BLaER1 (cell line): ENCODE measurements at regions not wholly inside any gene's neighbourhood (a gene's known extent, or its start where the extent isn't known, plus 50 kb on each side); places are given as distances from the start of the nearest gene placed in this dataset.

Source experiments
- H3K27ac ChIP-seq: shearing (Covaris generic); formaldehyde crosslinking; 2 replicates; pipeline ENCODE4 v1.8.1; 2022
- H3K27me3 ChIP-seq: shearing (Covaris generic); formaldehyde crosslinking; 2 replicates; pipeline ENCODE4 v1.8.1; 2022
- H3K36me3 ChIP-seq: shearing (Covaris generic); formaldehyde crosslinking; 2 replicates; pipeline ENCODE4 v1.8.1; 2022
- H3K4me1 ChIP-seq: shearing (Covaris generic); formaldehyde crosslinking; 2 replicates; pipeline ENCODE4 v1.8.1; 2022
- H3K4me2 ChIP-seq: shearing (Covaris generic); formaldehyde crosslinking; 2 replicates; pipeline ENCODE4 v1.8.1; 2022
- H3K4me3 ChIP-seq: shearing (Covaris generic); formaldehyde crosslinking; 2 replicates; pipeline ENCODE4 v1.8.1; 2022
- H3K9ac ChIP-seq: shearing (Covaris generic); formaldehyde crosslinking; 2 replicates; pipeline ENCODE4 v1.8.1; 2022
- H3K9me3 ChIP-seq: shearing (Covaris generic); formaldehyde crosslinking; 2 replicates; pipeline ENCODE4 v1.8.1; 2022
- H4K20me1 ChIP-seq: shearing (Covaris generic); formaldehyde crosslinking; 2 replicates; pipeline ENCODE4 v1.8.1; 2022
- Cebpa-rat ChIP-seq: shearing (Covaris generic); IDR thresholded peaks from 2 replicates; pipeline ENCODE4 v1.8.1; 2022

DNA sequence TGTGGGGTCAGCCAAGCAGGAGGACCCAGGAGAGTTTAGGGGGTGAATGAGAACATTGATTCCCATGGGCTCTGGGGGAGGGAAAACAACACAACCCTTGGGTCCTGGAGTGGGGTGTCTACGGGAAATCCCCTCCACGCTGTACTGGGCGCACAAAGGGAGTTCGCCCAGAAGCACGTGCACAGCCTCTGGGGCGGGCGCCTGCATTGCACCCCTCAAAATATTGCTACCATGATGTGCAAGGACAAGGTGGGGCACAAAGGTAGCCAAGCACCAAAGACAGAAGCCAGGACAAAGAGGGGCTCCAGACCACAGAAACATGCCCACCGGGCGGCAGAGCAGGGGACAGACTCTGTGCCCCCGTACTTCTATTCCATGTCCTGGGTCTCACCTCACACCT is 74.9 kb upstream of the EIF5 start:
- TF ChIP-seq Cebpa-rat = no peak
- H4K20me1 ChIP-seq = no peaks in the 10 kb centered on the region

DNA sequence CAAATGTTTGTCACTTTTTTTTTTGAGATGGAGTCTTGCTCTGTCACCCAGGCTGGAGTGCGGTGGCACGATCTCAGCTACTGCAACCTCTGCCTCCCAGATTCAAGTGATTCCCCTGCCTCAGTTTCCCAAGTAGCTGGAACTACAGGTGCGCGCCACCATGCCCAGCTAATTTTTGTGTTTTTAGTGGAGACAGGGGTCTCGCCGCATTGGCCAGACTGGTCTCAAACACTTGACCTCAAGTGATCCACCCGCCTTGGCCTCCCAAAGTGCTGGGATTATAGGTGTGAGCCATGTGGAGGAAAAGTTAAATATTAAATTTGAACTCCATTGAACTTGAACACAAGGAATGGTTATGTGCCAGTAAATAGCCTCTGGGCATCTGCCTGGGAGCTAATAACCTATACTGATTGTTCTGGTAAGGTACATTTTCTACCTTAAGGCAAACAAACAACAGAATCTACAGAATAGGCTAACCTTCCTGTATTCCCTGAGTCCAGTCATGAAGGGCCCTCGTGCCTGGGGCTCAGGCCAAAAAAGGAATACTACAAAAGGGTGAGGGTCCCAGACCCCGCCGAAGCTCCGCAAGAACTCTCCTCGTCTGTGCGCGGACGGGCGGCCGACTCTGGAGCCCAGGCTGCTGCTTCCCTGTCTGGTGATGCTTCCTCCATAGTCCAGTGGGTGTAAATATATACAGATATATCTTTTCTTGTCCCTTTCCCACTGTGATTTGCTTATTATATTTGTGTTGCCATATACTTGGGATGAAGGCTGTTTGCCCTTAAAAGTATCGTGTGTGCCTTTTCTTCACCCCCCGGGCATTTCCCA is 74.0 kb upstream of the EIF5 start:
- no peaks in the 10 kb centered on the region for H3K9me3 ChIP-seq
- peaks cover 23% of the 10 kb centered on the region for H3K4me1 ChIP-seq
- no peaks in the 10 kb centered on the region for H3K36me3 ChIP-seq
- H3K4me3 ChIP-seq = peak overlapping the region; percentile 50; the same call in 1 of the 2 replicates
- H3K9ac ChIP-seq = no peak overlapping the region
- TF ChIP-seq Cebpa-rat = no peak
- peak overlapping the region; percentile 32; the same call in 1 of the 2 replicates for H3K27ac ChIP-seq
- H4K20me1 ChIP-seq = no peaks in the 10 kb centered on the region
- peak overlapping the region; percentile 79 for H3K4me2 ChIP-seq
- no peaks in the 10 kb centered on the region for H3K27me3 ChIP-seq

More for the DNA sequence above, 74.9 kb upstream of the EIF5 start:
- Histone ChIP-seq H3K4me2 (peak overlapping the region; percentile 30; the same call in 1 of the 2 replicates), H3K36me3 (no peaks in the 10 kb centered on the region), H3K4me3 (no peak overlapping the region), H3K9ac (no peak overlapping the region), H3K9me3 (no peaks in the 10 kb centered on the region), H3K4me1 (peaks cover 23% of the 10 kb centered on the region), H3K27ac (no peak overlapping the region), H3K27me3 (no peaks in the 10 kb centered on the region)

DNA sequence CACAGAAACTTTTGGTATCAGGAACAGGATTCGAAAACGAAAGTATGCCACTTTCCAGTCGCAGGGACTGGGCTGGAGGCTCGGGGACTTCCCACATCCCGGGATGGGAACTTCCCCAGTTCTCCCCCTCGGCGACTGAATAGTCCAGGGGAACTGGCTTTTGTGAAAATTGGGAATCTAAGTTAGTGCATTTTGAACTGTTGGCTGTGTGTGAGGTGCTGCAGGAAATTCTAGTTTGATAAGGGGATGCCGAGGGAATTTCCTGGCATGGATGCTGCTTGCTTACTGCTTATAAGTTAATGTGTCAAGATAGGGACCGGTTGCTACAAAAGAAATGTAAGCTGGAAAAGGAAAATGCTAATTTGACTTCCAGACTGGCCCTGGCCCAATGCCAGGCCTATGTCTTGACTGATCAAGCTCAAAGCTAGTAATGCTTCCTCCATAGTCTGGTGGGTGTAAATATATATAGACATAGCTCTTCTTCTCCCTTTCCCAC is 73.4 kb upstream of the EIF5 start:
- H3K36me3 ChIP-seq = no peaks in the 10 kb centered on the region
- H3K4me2 ChIP-seq = peak overlapping the region; percentile 79
- H4K20me1 ChIP-seq = no peaks in the 10 kb centered on the region
- H3K4me1 ChIP-seq = peaks cover 23% of the 10 kb centered on the region
- no peaks in the 10 kb centered on the region for H3K9me3 ChIP-seq
- peak overlapping the region; percentile 32 for H3K27ac ChIP-seq
- no peak for TF ChIP-seq Cebpa-rat
- peak overlapping the region; percentile 50; the same call in 1 of the 2 replicates for H3K4me3 ChIP-seq
- no peaks in the 10 kb centered on the region for H3K27me3 ChIP-seq
- peak overlapping the region; percentile 35; the same call in 1 of the 2 replicates for H3K9ac ChIP-seq

DNA sequence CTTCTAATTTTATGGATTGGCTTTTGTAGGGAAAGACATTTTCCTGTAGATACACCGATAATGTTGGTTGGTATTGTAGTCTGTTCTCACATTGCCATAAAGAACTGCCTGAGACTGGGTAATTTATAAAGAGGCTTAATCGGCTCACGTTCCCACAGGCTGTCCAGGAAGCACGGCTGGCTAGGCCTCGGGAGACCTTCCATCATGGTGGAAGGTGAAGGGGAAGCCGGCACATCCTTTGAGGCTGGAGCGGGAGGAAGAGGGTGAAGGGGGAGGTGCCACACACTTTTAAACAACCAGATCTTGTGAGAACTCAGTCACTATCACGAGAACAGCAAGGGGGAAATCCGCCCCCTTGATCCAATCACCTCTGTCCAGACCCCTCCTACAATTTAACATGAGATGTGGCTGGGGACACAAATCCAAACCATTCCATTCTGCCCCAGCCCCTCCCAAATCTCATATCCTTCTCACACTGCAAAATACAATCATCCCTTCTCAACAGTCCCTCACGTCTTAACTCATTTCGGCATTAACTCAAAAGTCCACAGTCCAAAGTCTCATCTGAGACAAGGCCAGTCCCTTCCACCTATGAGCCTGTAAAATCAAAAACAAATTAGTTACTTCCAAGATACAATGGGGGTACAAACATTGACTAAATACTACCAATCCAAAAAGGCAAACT is 66.7 kb upstream of the EIF5 start:
- no peaks in the 10 kb centered on the region for H4K20me1 ChIP-seq
- H3K27ac ChIP-seq = no peak overlapping the region; the same call in 1 of the 2 replicates
- peak overlapping the region; percentile 75 for H3K4me2 ChIP-seq
- no peaks in the 10 kb centered on the region for H3K36me3 ChIP-seq
- no peak for TF ChIP-seq Cebpa-rat
- H3K4me1 ChIP-seq = peaks cover 17% of the 10 kb centered on the region
- H3K9ac ChIP-seq = no peak overlapping the region
- H3K4me3 ChIP-seq = peak overlapping the region; percentile 22; the same call in 1 of the 2 replicates
- peaks cover 10% of the 10 kb centered on the region; the same call in 1 of the 2 replicates for H3K9me3 ChIP-seq
- no peaks in the 10 kb centered on the region for H3K27me3 ChIP-seq

DNA sequence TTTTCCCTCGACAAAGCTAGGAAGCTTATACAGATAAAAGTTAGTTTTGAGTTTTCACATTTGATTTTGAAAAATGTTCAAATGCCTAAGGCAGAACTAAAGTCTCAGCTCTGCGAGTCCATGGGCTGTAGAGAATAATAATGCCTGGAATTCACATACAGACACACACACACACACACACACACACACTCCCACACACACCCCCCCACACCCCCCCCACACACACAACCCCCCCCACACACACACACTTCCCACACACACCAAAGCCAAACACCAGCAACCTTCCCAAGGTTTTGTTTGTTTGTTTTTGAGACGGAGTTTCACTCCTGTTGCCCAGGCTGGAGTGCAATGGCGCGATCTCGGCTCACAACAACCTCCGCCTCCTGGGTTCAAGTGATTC is 62.8 kb upstream of the EIF5 start:
- no peaks in the 10 kb centered on the region for H3K27me3 ChIP-seq

DNA sequence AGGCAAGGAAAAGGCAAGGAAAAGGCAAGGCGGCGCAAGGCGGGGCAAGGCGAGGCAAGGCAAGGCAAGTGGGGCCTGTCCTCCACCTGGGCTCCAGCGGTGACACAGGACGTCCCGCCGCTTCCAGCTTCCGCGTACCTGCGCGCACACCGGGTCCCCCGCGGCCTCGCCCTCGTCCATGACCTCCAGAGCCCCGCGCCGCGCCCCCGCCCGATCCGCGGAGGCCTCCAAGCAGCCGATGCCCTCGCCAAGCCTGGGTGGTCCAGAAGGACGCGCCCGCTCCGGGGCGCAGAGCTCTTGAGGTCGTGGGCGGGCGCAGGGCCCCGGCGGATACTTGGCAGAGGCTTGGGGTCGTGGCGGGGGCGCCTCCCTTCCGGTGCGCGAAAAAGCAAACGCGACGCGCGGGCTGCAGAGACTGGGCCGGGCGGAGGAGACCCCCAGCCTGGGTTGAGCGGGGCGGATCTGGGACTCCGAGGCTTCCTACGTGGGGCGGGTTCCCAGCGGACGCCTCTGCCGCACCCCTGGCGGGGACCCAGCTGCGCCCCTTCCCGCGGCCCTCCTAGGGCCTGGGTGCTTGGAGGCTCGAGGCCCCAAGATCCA is 60.8 kb upstream of the EIF5 start:
- Histone ChIP-seq H3K9ac (no peak overlapping the region), H3K4me3 (no peak overlapping the region; the same call in 1 of the 2 replicates)

More for the DNA sequence above, 62.8 kb upstream of the EIF5 start:
- TF ChIP-seq Cebpa-rat = no peak
- Histone ChIP-seq H3K4me1 (peaks cover 17% of the 10 kb centered on the region), H3K4me3 (no peak overlapping the region), H4K20me1 (no peaks in the 10 kb centered on the region), H3K4me2 (no peak overlapping the region), H3K9ac (no peak overlapping the region), H3K36me3 (no peaks in the 10 kb centered on the region), H3K9me3 (peaks cover 36% of the 10 kb centered on the region), H3K27ac (no peak overlapping the region)

DNA sequence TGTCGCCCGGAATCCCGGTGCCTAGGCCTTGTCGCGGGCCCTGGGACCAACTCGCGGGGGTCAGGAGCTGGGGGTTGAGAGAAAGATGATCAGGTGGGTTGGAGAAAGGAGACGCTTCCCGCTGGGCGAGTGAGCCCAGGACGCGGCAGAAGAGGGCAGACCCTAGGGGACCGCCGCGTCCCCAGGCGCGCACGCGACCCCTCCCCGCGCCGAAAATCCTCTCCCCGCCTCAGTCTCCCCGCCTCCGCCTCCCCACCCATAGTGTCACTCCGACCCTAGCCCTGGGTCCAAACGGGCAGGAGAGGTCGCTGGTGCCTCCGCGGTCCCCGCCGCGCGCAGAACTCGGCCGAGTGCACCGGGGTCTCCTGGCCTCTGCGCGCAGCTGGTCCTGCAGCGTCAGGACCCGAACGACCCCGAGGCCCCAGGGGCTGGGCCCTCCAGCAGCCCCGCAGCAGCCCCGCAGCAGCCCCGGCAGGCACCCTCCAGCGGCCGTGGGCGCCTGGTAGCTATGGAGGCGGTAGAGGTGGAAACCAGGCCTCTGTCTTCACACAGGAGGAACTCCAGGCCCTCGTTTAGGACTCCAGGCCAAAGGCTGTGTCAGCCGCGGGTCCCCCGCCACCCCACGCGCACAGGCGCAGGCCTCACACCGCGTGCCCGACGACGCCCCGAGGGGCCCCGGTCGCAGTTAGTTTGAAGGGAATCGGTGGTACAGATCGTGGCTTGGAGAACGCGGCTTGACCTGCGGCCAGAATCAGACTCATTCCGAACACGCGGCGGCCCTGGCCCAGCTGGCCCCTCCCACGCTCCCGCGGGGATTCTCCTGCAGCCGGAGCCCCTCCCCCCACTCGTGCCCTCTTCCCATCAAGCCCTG is 60.1 kb upstream of the EIF5 start:
- TF ChIP-seq Cebpa-rat = no peak
- no peaks in the 10 kb centered on the region for H3K4me1 ChIP-seq
- H3K4me3 ChIP-seq = no peak overlapping the region; the same call in 1 of the 2 replicates
- H3K27ac ChIP-seq = no peak overlapping the region
- H3K9ac ChIP-seq = no peak overlapping the region
- no peak overlapping the region for H3K4me2 ChIP-seq
- H4K20me1 ChIP-seq = no peaks in the 10 kb centered on the region
- H3K36me3 ChIP-seq = no peaks in the 10 kb centered on the region
- H3K9me3 ChIP-seq = peaks cover 40% of the 10 kb centered on the region
- no peaks in the 10 kb centered on the region for H3K27me3 ChIP-seq

More for the DNA sequence above, 60.8 kb upstream of the EIF5 start:
- Histone ChIP-seq H3K36me3 (no peaks in the 10 kb centered on the region), H3K4me1 (no peaks in the 10 kb centered on the region), H3K27ac (no peak overlapping the region), H3K4me2 (no peak overlapping the region), H3K27me3 (no peaks in the 10 kb centered on the region), H4K20me1 (no peaks in the 10 kb centered on the region), H3K9me3 (peaks cover 41% of the 10 kb centered on the region)
- no peak for TF ChIP-seq Cebpa-rat

DNA sequence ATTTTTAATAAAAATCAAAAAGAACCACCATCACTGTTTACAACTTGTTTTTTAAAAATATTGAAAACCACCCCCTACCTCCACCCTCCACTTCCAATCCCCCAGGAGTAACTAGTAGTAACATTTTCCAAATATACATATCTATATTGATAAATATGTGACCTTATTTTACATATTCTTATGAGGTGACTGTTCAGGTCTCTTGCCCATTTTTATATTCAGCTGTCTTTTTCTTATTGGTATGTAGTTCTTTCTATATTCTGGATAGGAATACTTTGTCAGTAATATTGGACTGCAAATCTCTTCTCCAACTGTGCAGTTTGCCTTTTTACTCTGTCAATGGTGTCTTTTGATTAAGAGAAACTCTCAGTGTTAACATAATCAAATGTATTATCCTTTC is 59.0 kb upstream of the EIF5 start:
- no peaks in the 10 kb centered on the region for H3K27me3 ChIP-seq
- no peak overlapping the region for H3K27ac ChIP-seq
- TF ChIP-seq Cebpa-rat = no peak
- H3K9ac ChIP-seq = no peak overlapping the region
- H3K4me2 ChIP-seq = no peak overlapping the region
- H3K4me1 ChIP-seq = no peaks in the 10 kb centered on the region
- H4K20me1 ChIP-seq = no peaks in the 10 kb centered on the region
- no peaks in the 10 kb centered on the region for H3K36me3 ChIP-seq
- no peak overlapping the region for H3K4me3 ChIP-seq
- H3K9me3 ChIP-seq = peaks cover 50% of the 10 kb centered on the region

DNA sequence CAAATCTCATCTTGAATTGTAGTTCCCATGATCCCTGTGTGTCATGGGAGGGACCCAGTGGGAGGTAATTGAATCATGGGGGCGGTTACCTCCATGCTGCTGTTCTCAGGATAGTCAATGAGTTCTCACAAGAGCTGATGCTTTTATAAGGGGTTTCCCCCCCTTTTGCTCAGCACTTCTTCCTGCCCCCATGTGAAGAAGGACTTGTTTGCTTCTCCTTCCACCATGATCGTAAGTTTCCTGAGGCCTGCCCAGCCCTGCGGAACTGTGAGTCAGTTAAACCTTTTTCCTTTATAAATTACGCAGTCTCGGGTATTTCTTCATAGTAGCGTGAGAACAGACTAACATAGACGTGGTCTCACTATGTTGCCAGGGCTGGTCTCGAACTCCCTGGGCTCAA is 56.1 kb upstream of the EIF5 start:
- no peak for TF ChIP-seq Cebpa-rat

More for the DNA sequence above, 56.1 kb upstream of the EIF5 start:
- Histone ChIP-seq H3K27ac (no peak overlapping the region), H3K9me3 (peaks cover 53% of the 10 kb centered on the region), H3K4me3 (no peak overlapping the region), H3K9ac (no peak overlapping the region), H3K27me3 (no peaks in the 10 kb centered on the region), H3K4me1 (no peaks in the 10 kb centered on the region), H3K36me3 (no peaks in the 10 kb centered on the region), H3K4me2 (no peak overlapping the region), H4K20me1 (no peaks in the 10 kb centered on the region)
